A204.1 (cell line): ENCODE measurements at regions not wholly inside any gene's neighbourhood (a gene's known extent, or its start where the extent isn't known, plus 50 kb on each side); places are given as distances from the start of the nearest gene placed in this dataset.
"Not testable (repeated sequence)": the region's sequence is repeated elsewhere in the genome, so short reads cannot be mapped to it uniquely, and the experiment has no call there.

Experiments
- FAIRE-seq: peaks from 2 replicates; lab custom pipeline; 2012; peaks lifted over from hg19 to GRCh38; lab: Jason Lieb, UNC

GRCh38 chr6:22748681-22749080 lies 179.3 kb downstream of the HDGFL1 start:
- no peak for FAIRE-seq

GRCh38 chr6:22749696-22750095 lies 180.3 kb downstream of the HDGFL1 start:
- FAIRE-seq = no peak

GRCh38 chr6:22751223-22751622 lies 181.9 kb downstream of the HDGFL1 start:
- FAIRE-seq = no peak

DNA sequence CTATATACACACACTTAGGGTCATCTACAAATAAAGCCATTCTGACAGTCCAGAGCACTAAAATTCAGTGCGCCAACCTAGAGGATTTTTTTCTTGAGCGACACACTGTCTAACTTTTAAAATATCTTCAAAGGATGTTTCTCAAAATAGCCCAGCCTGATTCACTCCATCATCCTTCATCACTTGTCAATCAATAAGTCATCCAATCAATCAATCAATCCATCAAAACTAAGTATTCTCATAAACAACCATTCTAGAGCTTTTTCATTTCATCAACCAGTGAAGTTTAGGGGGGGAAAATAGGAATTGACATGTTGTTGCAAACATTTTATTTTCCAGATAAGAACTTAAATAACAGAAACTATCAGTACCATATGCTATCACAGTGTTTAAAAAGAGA lies 183.2 kb downstream of the HDGFL1 start:
- FAIRE-seq = no peak

- FAIRE-seq = no peak
Measured at GRCh38 chr6:22754061-22754460, 184.7 kb downstream of the HDGFL1 start.

- FAIRE-seq = no peak
Measured at GRCh38 chr6:22755605-22756004, 186.2 kb downstream of the HDGFL1 start.

GRCh38 chr6:22756365-22756764 lies 187.0 kb downstream of the HDGFL1 start:
- FAIRE-seq = no peak

- FAIRE-seq = no peak
Measured at GRCh38 chr6:22764496-22764895, 195.1 kb downstream of the HDGFL1 start.

GRCh38 chr6:22765015-22765414 lies 195.6 kb downstream of the HDGFL1 start:
- no peak for FAIRE-seq

DNA sequence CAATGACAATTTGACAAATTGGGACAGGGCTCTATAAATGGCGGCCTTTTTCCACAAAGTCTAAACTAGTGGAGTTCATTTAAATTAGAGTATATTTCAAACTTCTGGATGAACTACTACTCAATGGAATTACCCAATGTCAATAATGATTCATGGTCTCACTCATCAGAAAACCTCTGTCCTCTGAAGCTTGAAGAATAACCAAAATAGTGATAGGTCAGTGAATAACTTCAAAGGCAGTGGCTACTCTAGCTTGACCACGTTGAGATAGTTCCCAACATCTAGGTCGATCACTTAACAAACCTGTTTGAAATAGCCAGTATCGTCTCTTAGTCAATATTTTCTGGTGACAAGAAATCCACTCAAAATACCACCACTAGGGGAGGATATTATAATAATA lies 197.6 kb downstream of the HDGFL1 start:
- FAIRE-seq = no peak

- no peak for FAIRE-seq
Measured at GRCh38 chr6:22770054-22770453, 200.7 kb downstream of the HDGFL1 start.

- FAIRE-seq = no peak
Measured at GRCh38 chr6:22774129-22774528, 204.8 kb downstream of the HDGFL1 start.

GRCh38 chr6:22778438-22778837 lies 209.1 kb downstream of the HDGFL1 start:
- not testable (repeated sequence) for FAIRE-seq

DNA sequence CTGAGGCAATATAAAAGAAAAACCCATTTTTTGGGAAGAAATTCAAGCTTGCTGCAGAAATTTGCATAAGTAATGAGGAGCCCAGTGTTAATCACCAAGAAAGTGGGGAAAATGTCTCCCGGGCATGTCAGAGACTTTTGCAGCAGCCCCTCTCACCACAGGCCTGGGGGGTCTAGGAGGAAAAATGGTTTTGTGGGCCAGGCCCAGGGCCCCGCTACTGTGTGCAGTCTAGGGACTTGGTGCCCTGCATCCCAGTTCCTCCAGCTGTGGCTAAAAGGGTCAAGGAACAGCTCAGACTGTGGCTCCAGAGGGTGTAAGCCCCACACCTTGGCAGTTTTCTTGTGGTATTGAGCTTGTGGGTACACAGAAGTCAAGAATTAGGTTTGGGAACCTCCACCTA lies 209.7 kb downstream of the HDGFL1 start:
- FAIRE-seq = no peak

- FAIRE-seq = no peak
Measured at GRCh38 chr6:22783931-22784330, 214.6 kb downstream of the HDGFL1 start.

DNA sequence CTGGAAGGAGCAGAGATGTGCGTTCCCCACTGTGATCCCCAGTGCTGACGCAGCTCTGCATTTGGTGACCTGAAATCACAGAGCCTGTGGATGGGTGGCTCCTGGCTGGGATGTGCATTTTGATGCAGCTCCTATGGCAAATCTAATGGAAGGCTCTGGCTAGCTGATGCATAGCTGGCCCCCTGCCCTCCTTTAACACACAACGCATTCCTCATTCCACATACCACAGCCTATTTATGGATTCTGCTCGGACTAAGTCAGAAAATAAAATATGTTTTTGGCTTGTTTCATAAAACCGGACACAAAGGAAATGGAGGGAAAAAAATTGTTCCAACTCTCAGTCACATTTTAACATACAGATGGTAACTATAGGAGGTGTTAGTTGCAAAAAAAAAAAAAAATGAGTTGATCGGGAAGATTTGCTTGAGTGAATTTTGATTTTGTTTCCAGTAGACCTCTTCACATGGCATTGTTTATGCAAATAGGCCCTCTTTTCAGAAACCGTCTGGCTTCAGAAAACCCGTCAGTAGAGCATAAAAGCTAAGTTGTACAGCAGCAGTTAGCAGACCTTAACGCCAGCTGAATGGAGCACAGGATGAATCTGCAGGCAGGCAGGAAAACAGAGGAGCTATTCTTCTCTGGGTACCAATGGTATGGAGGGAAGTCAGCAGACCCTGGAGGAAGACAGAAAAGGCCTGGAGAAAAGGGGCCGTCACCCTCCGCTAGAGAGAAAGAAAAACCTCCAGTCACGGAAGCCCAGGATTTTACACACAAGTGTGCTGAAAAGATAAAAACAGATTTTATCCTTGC lies 215.4 kb downstream of the HDGFL1 start:
- no peak for FAIRE-seq

DNA sequence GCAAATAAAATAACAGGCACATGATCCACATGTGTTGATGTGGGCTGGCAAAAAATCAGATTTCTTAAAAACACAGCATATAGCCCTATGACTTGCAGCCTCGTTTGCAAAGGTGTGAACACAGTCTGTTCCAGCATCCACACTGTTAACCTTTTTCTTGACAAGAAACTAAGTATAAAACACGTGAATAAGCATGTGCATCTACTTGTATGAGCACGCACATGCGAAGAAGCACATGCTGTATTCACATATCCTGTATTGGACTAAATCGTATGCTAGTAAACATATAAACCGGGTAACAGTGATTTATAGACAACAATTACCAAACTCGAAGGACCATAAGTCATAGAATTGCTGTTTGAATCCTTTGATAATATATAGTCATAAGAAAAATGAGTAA lies 218.7 kb downstream of the HDGFL1 start:
- no peak for FAIRE-seq

GRCh38 chr6:22789315-22789714 lies 219.9 kb downstream of the HDGFL1 start:
- no peak for FAIRE-seq

GRCh38 chr6:22794844-22795243 lies 225.5 kb downstream of the HDGFL1 start:
- no peak for FAIRE-seq

DNA sequence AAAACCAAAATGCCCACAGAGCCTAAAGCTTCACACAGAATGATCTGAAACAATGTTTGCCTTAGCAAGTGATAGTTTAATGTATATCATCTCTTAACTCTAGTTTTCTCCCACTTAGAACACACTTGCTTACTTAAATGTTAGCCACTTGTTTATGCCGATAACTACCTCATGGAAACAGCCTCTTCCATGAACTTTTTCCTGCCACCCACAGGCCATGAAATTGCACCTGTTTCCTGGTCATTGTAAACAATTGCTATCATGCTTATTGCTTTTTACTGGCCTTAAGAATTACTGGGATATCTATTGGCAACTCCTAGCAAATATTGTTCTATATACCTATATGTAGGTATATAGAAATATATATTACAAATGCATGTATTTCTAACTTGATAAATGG lies 231.1 kb downstream of the HDGFL1 start:
- FAIRE-seq = no peak

DNA sequence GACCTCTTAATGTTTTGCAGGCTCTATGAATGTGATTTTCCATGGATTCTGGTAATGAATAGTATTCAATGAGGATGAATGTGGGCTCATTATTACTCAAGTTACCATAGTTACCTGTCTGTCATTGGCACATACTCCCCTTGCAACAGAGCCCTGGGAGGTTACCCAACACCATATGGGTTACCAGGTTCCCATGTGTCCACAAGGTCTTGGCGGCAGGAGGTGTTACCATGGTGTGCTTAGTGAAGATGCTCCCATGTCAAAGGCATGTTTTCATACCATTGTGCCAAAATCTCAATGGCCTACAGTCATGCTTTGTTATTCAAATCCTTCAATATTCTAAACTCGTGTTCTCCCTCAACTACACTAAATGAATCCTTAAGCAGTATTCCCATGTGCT lies 232.5 kb downstream of the HDGFL1 start:
- FAIRE-seq = no peak

- no peak for FAIRE-seq
Measured at GRCh38 chr6:22804620-22805261, 235.4 kb downstream of the HDGFL1 start.

DNA sequence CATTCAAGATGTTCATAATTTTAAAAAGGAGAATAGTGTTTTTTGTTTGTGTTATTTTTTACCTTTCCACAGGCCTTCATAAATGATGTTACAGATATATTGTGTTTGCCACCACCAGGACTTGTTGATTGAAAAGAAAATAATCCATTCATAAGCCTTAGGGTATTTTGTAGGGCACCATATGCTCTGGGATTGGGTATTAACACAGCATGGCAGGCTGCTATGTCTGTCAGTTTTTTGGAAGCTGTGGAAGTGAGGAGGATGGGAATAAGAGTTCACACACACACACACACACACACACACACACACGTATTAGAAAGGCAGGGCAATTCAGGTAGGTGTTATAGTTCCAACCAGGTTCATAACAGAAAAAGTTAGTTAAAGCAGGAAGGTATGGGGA lies 237.9 kb downstream of the HDGFL1 start:
- no peak for FAIRE-seq

- no peak for FAIRE-seq
Measured at GRCh38 chr6:22807818-22808217, 238.5 kb downstream of the HDGFL1 start.
